ENCODE measurements at regions not wholly inside any gene's neighbourhood (a gene's known extent, or its start where the extent isn't known, plus 50 kb on each side); places are given as distances from the start of the nearest gene placed in this dataset.
A peak's percentile ranks its signal among the peaks of the same experiment; 100 is the strongest.
"Not testable (repeated sequence)": the region's sequence is repeated elsewhere in the genome, so short reads cannot be mapped to it uniquely, and the experiment has no call there.

DNA sequence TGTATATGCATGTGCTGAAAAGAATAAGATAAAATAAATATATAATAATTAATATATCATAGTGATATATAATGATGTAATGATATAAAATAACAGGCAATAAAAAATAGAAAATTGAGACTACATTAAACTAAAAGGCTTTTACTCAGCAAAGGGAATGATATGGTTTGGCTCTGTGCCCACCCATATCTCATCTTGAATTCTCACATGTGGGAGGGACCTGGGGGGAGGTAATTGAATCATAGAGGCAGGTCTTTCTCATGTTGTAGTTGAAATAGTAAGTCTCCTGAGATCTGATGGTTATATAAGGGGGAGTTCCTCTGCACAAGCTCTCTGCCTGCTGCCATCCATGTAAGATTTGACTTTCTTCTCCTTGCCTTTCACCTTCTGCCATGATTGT is 1550.9 kb upstream of the CDH6 start:
- FAIRE-seq (no peak), DNase-seq (ENCODE audit: insufficient read length, low spot score) (no peak)

DNA sequence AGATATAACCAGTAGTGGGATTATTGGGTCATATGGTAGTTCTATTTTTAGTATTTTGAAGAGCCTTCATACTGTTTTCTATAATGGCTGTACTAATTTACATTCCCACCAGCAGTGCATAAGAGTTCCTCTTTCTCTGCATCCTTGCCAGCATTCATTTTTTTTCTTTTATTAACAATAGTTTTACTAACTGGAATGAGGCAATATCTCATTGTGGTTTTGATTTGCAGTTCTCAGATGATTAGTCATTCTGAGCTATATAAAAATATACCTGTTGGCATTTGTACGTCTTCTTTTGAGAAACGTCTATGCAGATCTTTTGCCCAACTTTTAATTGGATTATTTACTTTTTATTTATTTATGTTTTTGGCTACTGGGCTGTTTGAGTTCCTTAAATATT is 1579.3 kb upstream of the CDH6 start:
- DNase-seq (ENCODE audit: insufficient read length, low spot score) (no peak), FAIRE-seq (no peak)

GRCh38 chr5:29588236-29588635 is 1605.2 kb upstream of the CDH6 start:
- no peak for DNase-seq (ENCODE audit: insufficient read length, low spot score)
- no peak for FAIRE-seq

DNA sequence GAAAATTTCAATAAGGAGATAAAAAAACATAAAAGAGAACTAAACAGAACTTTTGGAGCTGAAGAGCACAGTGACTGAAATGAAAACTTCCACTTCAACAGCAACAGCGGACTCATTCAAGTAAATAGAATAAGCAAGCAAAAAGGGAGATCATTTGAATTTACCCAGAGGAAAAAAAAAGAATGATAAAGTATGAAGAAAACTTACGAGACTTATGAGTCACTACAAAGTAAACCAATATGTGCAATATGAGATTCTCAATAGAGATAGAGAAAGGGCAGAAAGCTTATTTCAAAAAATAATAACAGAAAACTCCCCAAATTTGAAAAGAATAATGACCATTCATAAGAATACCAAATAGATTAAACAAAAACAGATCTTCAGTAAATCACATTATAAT is 1605.7 kb upstream of the CDH6 start:
- FAIRE-seq (no peak), DNase-seq (ENCODE audit: insufficient read length, low spot score) (no peak)

DNA sequence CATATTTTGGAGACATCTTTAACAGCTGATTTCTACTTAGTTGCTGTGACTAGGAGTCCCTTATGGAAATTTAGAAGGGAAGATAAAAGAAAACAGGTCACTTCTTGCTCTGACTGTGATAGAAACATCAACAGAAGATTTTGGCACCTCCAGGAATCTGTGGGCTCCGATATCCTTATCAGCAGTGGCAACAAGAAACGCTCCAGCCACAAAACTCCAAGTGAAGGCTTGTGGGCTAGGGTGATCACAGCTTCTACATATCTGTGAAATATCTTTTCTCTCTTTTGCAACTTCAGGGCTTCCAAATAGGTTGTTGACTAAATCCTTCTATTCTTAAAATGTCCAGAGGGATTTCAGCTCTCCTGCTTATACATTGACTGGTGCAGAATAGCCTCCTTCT is 1625.5 kb upstream of the CDH6 start:
- no peak for DNase-seq (ENCODE audit: insufficient read length, low spot score)
- FAIRE-seq: no peak

DNA sequence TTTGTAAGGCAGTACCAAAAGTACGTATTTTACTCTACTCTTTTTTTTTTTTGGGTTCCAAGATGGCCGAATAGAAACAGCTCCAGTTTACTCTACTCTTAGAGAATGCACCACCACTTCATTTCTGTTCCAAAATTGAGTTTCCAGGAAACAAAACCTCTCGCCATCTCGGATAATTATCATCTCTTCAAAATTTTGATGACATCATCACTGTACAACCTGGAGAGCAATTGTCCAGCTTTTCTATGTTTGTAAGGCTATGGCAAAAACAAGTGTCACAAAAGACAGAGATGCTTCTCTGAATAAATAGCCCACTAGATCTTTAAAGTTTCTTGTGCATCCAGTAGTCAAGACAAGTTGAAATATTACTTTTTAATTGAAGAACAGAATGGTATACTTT is 1631.9 kb upstream of the CDH6 start:
- DNase-seq (ENCODE audit: insufficient read length, low spot score): no peak
- FAIRE-seq: no peak

- FAIRE-seq (no peak), DNase-seq (ENCODE audit: insufficient read length, low spot score) (no peak)
Observed at GRCh38 chr5:29550523-29550922, 1643.0 kb upstream of the CDH6 start.

- no peak for DNase-seq (ENCODE audit: insufficient read length, low spot score)
- FAIRE-seq: no peak
Observed at GRCh38 chr5:29548262-29548661, 1645.2 kb upstream of the CDH6 start.

DNA sequence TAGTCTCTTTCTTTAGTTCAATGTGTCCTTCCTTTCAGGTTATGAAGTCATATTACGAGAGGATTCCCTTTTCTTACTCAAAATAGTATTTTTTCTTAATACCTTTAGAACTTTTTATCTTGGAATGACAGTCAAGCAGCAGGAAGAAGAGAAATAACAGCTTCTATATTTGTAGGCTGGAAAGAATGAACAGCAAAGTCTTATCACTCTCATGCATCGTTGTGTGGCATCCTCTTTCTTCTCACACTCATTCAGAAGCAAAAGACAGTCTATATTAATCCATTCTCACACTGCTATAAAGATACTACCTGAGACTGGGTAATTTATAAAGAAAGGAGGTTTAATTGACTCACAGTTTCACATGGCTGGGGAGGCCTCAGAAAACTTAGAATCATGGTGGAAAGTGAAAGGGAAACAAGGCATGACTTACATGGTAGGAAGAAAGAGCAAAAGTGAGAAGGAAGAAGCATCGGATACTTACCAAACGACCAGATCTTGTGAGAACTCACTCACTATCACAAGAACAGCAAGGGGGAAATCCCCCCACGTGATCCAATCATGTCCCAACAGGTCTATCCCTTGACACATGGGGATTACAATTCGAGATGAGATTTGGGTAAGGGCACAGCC is 1646.1 kb upstream of the CDH6 start:
- FAIRE-seq: no peak
- DNase-seq (ENCODE audit: insufficient read length, low spot score): no peak

- DNase-seq (ENCODE audit: insufficient read length, low spot score) (no peak), FAIRE-seq (peak; percentile 62)
Observed at GRCh38 chr5:29543501-29543900, 1650.0 kb upstream of the CDH6 start.

GRCh38 chr5:29524227-29524626 is 1669.3 kb upstream of the CDH6 start:
- no peak for DNase-seq (ENCODE audit: insufficient read length, low spot score)
- no peak for FAIRE-seq

GRCh38 chr5:29518176-29518575 is 1675.3 kb upstream of the CDH6 start:
- no peak for FAIRE-seq
- no peak for DNase-seq (ENCODE audit: insufficient read length, low spot score)

GRCh38 chr5:29516224-29516623 is 1677.3 kb upstream of the CDH6 start:
- FAIRE-seq (peak; percentile 58), DNase-seq (ENCODE audit: insufficient read length, low spot score) (no peak)

GRCh38 chr5:29508131-29508530 is 1685.4 kb upstream of the CDH6 start:
- DNase-seq (ENCODE audit: insufficient read length, low spot score) (no peak), FAIRE-seq (no peak)

- DNase-seq (ENCODE audit: insufficient read length, low spot score) (no peak), FAIRE-seq (peak; percentile 46)
Observed at GRCh38 chr5:29504411-29504810, 1689.1 kb upstream of the CDH6 start.

DNA sequence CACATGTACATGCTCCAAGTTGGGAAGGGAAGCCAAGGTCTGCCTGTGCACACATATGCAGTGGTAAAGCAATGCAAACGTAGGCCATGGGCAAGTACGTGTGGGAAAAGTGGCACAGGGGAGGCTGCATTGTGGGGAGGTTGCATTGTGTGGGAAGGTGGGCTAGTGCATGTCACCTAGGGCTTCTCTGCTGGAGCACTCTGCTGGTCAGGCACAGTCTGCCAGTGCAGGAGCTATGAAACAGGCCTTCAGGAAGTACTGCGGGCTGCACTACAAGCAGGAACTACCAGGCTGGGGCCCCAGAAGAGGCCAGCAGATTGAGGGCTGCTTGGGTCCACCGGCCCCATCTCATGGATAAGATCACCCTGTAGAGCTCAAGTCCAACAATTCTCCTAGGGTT is 1694.6 kb upstream of the CDH6 start:
- FAIRE-seq: no peak

DNA sequence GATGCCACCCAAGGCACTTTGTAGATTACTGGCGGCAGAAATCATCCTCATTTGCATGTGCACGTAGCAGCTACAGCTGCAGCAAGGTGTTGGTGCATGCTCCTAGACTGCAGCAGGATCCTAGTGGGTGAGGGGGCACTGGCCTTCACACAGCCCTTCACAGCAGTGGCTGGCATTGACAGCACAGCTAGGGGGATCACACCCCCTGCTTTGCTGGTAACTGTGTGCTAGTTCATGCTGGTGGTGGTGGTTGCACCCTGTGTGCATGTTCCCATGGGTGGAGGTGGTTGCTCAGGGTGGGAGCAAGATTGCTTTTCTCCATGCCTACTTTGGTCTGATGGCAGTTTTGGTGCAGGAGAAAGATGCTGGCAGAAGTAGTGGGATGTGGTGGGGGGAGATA is 1695.1 kb upstream of the CDH6 start:
- DNase-seq (ENCODE audit: insufficient read length, low spot score) (no peak), FAIRE-seq (peak; percentile 77)

More for the DNA sequence above, 1694.6 kb upstream of the CDH6 start:
- DNase-seq (ENCODE audit: insufficient read length, low spot score): no peak

DNA sequence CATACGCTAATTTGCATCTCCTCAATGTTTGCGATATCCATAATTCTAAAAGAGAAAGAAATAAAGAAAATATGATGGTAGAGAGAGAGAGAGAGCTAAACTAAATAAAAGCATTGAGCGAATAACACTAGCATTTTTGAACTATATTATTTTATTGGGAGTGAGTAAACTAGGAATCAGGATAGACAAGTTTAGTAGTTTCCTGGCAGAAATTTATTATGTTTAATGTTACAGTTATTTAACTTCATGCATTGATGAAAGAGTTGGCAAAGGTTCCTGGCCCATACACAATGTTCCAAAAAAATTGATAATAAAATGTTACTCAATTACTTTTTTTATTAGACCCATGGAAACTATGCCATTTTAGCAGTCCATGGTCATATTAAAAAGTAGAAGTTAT is 1708.2 kb upstream of the CDH6 start:
- FAIRE-seq (no peak), DNase-seq (ENCODE audit: insufficient read length, low spot score) (no peak)

GRCh38 chr5:29469581-29469980 is 1723.9 kb upstream of the CDH6 start:
- DNase-seq (ENCODE audit: insufficient read length, low spot score) (no peak), FAIRE-seq (no peak)

GRCh38 chr5:29462241-29462640 is 1731.2 kb upstream of the CDH6 start:
- DNase-seq (ENCODE audit: insufficient read length, low spot score) (no peak), FAIRE-seq (peak; percentile 78)

GRCh38 chr5:29460971-29461559 is 1732.4 kb upstream of the CDH6 start:
- no peak for DNase-seq (ENCODE audit: insufficient read length, low spot score)

DNA sequence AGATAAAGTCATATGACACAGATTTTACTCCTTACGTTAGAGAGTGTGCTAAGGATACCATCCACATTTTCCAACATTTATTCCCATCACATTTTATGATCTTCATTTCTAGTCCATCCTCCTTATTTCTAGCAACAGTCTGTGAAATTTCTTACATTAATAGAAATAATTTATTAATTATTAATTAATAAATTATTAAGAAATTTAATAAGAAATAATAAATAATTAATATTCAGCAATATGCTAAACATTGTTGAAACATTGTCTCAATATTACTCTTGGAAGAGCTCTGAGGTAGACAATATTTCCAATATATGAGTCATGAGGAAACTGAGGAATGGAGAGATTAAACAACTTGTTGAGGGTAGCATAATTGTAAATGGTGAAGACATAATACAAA is 1742.5 kb upstream of the CDH6 start:
- DNase-seq (ENCODE audit: insufficient read length, low spot score); FAIRE-seq: not testable (repeated sequence)

More at GRCh38 chr5:29460971-29461559, 1732.4 kb upstream of the CDH6 start:
- no peak for FAIRE-seq

DNA sequence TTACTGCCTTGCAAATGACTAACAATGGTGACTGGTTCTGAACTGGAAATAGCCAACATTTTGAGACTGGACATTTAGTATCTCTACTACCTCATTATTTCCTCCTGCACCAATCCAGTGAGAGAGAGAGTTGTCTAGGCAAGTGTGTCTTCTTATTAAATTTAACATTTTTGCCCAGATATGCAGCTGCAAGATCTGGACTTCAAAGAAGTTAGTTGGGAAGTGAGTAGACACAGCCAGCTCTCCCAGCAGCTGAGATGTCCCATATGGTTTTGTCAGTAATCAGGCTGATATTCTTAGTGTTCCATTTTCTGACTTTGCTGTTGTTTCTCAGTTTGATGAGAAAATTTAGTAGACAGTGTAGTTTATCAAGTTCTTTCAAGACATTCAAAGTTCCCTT is 1778.8 kb upstream of the CDH6 start:
- FAIRE-seq: peak; percentile 63
- DNase-seq (ENCODE audit: insufficient read length, low spot score): no peak
